Progenitor cell of endocrine pancreas (in vitro differentiated cells): ENCODE measurements at regions not wholly inside any gene's neighbourhood (a gene's known extent, or its start where the extent isn't known, plus 50 kb on each side); places are given as distances from the start of the nearest gene placed in this dataset.
A peak's percentile ranks its signal among the peaks of the same experiment; 100 is the strongest.

ENCODE experiments used
- DNase-seq: peaks from one replicate; pipeline ENCODE4 v3.0.0; 2021; ENCODE audit warnings: low spot score; ENCODE audit not compliant: unreplicated experiment
- H3K27ac Mint-ChIP-seq: 2 replicates; pipeline ENCODE4 v1.8.0; 2021; ENCODE audit warnings: mild to moderate bottlenecking, moderate library complexity, mixed read lengths
- H3K27me3 Mint-ChIP-seq: 2 replicates; pipeline ENCODE4 v1.8.0; 2021; ENCODE audit warnings: mixed read lengths
- H3K36me3 Mint-ChIP-seq: 2 replicates; pipeline ENCODE4 v1.8.0; 2022; ENCODE audit warnings: mixed read lengths; ENCODE audit not compliant: insufficient read depth
- H3K4me1 Mint-ChIP-seq: 2 replicates; pipeline ENCODE4 v1.8.0; 2021; ENCODE audit warnings: low read depth, mixed read lengths
- H3K4me3 Mint-ChIP-seq: 2 replicates; pipeline ENCODE4 v1.8.0; 2021; ENCODE audit warnings: low read depth, mild to moderate bottlenecking, moderate library complexity, mixed read lengths
- H3K9me3 Mint-ChIP-seq: 2 replicates; pipeline ENCODE4 v1.8.0; 2021; ENCODE audit warnings: low read depth, mixed read lengths
- CTCF ChIP-seq: fragments of 200-600 bp; sonication (generic); IDR thresholded peaks from one replicate; pipeline ENCODE4 v1.5.0; 2021; ENCODE audit warnings: antibody characterized with exemption, mild to moderate bottlenecking; ENCODE audit not compliant: unreplicated experiment
- microRNA-seq: library from miRNA; unstranded; fragments of <30 nt; microRNA quantifications from one replicate; pipeline ENCODE4 v1.1.0, GENCODE V29; 2020; ENCODE audit warnings: borderline number of aligned reads; ENCODE audit not compliant: unreplicated experiment

DNA sequence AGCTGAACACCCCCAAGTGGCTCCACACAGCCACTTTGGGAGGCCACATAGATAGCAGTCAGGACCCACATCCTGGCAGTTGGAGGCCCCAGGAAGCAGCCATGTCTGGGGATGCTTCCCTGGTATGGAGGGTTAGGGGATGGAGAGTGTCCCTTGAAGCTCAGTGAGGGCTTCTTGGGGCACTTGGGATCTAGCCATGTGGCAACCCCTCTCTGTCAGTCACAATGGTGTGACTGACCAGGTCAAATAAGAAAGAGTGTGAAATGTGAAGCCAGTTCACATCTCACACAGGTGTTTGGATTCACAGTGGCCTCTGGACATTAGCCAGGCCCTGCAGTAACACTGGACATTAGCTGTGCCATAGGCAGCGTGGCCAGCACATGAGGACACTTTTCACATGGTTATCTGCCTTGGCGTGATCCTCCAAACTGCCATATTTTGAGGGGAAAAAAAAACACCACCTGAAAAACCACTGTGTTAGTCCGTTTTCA, 53.9 kb upstream of the IL17B start:
- Mint-ChIP-seq H3K9me3 (no peaks in the 10 kb centered on the region), H3K4me3 (no peak overlapping the region), H3K27me3 (peaks cover 4% of the 10 kb centered on the region), H3K27ac (no peak overlapping the region), H3K4me1 (no peaks in the 10 kb centered on the region), H3K36me3 (no peaks in the 10 kb centered on the region)
- no peak for DNase-seq
- TF ChIP-seq CTCF, result no peak

- Mint-ChIP-seq H3K27me3 (peaks cover 4% of the 10 kb centered on the region), H3K4me1 (no peaks in the 10 kb centered on the region), H3K36me3 (no peaks in the 10 kb centered on the region), H3K9me3 (no peaks in the 10 kb centered on the region), H3K27ac (no peak overlapping the region), H3K4me3 (no peak overlapping the region)
- no peak for DNase-seq
- TF ChIP-seq CTCF, result no peak
These were observed 53.3 kb upstream of the IL17B start for GRCh38 chr5:149432376-149432775.

GRCh38 chr5:149429839-149430721, 51.0 kb upstream of the IL17B start:
- no peak for DNase-seq

More at GRCh38 chr5:149429839-149430721, 51.0 kb upstream of the IL17B start:
- no peaks in the 10 kb centered on the region for H3K27me3 Mint-ChIP-seq
- H3K4me3 Mint-ChIP-seq, result no peak overlapping the region
- no peaks in the 10 kb centered on the region for H3K4me1 Mint-ChIP-seq
- no peaks in the 10 kb centered on the region for H3K36me3 Mint-ChIP-seq
- no peaks in the 10 kb centered on the region for H3K9me3 Mint-ChIP-seq
- no peak for TF ChIP-seq CTCF
- H3K27ac Mint-ChIP-seq, result no peak overlapping the region

Small RNA genes in the stretch of these regions (microRNA-seq; reads per million reads assigned to microRNA genes)
- 26.9 reads per million, percentile 35 among the genes with 10 or more reads in this experiment for gene MIR145
